HG03159 (cell line): ENCODE measurements at regions not wholly inside any gene's neighbourhood (a gene's known extent, or its start where the extent isn't known, plus 50 kb on each side); places are given as distances from the start of the nearest gene placed in this dataset.
"Not testable (repeated sequence)": the region's sequence is repeated elsewhere in the genome, so short reads cannot be mapped to it uniquely, and the experiment has no call there.

ENCODE experiments used
- ATAC-seq: cut with Tn5 transposase; IDR thresholded peaks from one replicate; pipeline ENCODE4 v1.9.1; 2021; ENCODE audit warnings: mild to moderate bottlenecking, moderate library complexity; ENCODE audit not compliant: unreplicated experiment

- ATAC-seq: no peak
Observed at GRCh38 chr7:131869169-131869844, 312.9 kb upstream of the PODXL start.

- ATAC-seq: no peak
Observed at GRCh38 chr7:131867461-131867860, 311.0 kb upstream of the PODXL start.

- no peak for ATAC-seq
Observed at GRCh38 chr7:131865911-131866310, 309.5 kb upstream of the PODXL start.

GRCh38 chr7:131861620-131862346 is 305.4 kb upstream of the PODXL start:
- ATAC-seq: no peak

- peak; percentile 99 for ATAC-seq
Observed at GRCh38 chr7:131859147-131859821, 302.9 kb upstream of the PODXL start.

GRCh38 chr7:131858611-131859010 is 302.2 kb upstream of the PODXL start:
- no peak for ATAC-seq

- no peak for ATAC-seq
Observed at GRCh38 chr7:131849472-131849871, 293.0 kb upstream of the PODXL start.

- ATAC-seq: no peak
Observed at GRCh38 chr7:131848033-131848432, 291.6 kb upstream of the PODXL start.

GRCh38 chr7:131845573-131846314 is 289.3 kb upstream of the PODXL start:
- ATAC-seq: no peak

- no peak for ATAC-seq
Observed at GRCh38 chr7:131844369-131844768, 287.9 kb upstream of the PODXL start.

- no peak for ATAC-seq
Observed at GRCh38 chr7:131843898-131844331, 287.5 kb upstream of the PODXL start.

GRCh38 chr7:131839967-131840690 is 283.7 kb upstream of the PODXL start:
- no peak for ATAC-seq

GRCh38 chr7:131836733-131837132 is 280.3 kb upstream of the PODXL start:
- no peak for ATAC-seq

GRCh38 chr7:131835141-131835540 is 278.7 kb upstream of the PODXL start:
- ATAC-seq: no peak

- ATAC-seq: no peak
Observed at GRCh38 chr7:131830681-131831080, 274.3 kb upstream of the PODXL start.

GRCh38 chr7:131829947-131830558 is 273.6 kb upstream of the PODXL start:
- no peak for ATAC-seq

GRCh38 chr7:131827421-131827820 is 271.0 kb upstream of the PODXL start:
- ATAC-seq: no peak

- ATAC-seq: no peak
Observed at GRCh38 chr7:131826960-131827359, 270.5 kb upstream of the PODXL start.

GRCh38 chr7:131823961-131824440 is 267.6 kb upstream of the PODXL start:
- not testable (repeated sequence) for ATAC-seq

- ATAC-seq: no peak
Observed at GRCh38 chr7:131819891-131820290, 263.5 kb upstream of the PODXL start.
